ENCODE measurements at regions not wholly inside any gene's neighbourhood (a gene's known extent, or its start where the extent isn't known, plus 50 kb on each side); places are given as distances from the start of the nearest gene placed in this dataset.
"Not testable (repeated sequence)": the region's sequence is repeated elsewhere in the genome, so short reads cannot be mapped to it uniquely, and the experiment has no call there.

DNA sequence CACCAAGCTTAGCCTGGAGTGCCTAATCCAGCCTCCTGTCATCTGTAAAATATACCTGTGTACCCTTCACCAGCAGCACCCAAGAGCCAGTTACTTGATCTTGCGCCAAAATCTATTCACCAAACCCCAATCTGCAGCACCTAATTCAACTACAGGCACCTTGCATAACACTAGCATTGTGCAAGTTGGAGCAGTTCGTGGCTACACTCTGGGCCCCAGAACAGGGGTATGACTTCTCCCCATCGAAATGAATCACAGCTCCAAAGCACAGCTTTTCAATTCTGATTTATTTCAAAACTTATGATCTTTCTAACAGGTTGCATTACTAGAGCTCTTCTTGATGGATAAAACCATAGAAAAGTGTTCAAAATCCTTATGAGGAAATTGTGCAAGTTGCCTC is 100.4 kb upstream of the TCF21 start:
- Histone ChIP-seq H3K9me3 (ENCODE audit: control insufficient read depth, low read length) (no peaks in the 10 kb centered on the region), H3K36me3 (ENCODE audit: control insufficient read depth, insufficient read depth, low read length) (no peaks in the 10 kb centered on the region), H3K9ac (ENCODE audit: extremely low read depth, low read length, poor library complexity, severe bottlenecking) (no peak overlapping the region), H3K4me1 (ENCODE audit: control insufficient read depth, insufficient read depth, low read length) (no peaks in the 10 kb centered on the region), H3K27ac (ENCODE audit: low read depth, low read length) (no peak overlapping the region), H3K4me3 (ENCODE audit: low read length) (no peak overlapping the region), H3K27me3 (ENCODE audit: control insufficient read depth, insufficient read depth, low read length, poor library complexity, severe bottlenecking) (no peaks in the 10 kb centered on the region)
- Mint-ChIP-seq H3K4me1 (no peaks in the 10 kb centered on the region), H3K4me3 (no peak overlapping the region), H3K36me3 (ENCODE audit: low read depth) (no peaks in the 10 kb centered on the region), H3K27ac (no peak overlapping the region), H3K9me3 (no peaks in the 10 kb centered on the region), H3K27me3 (ENCODE audit: insufficient read depth) (no peaks in the 10 kb centered on the region)
- WGBS, 2 experiments (ENCODE audit: insufficient coverage in 1 of 2, insufficient read length in 1 of 2): 91 to 94% methylated on average over 3 of the region's 3 CpGs
- no peak for DNase-seq
- TF ChIP-seq CTCF (conservative IDR thresholded peaks at IDR 0.05): no peak

GRCh38 chr6:133789449-133789848 is 99.5 kb upstream of the TCF21 start:
- H3K9me3 ChIP-seq (ENCODE audit: control insufficient read depth, low read length); H3K9ac ChIP-seq (ENCODE audit: extremely low read depth, low read length, poor library complexity, severe bottlenecking); DNase-seq; H3K9me3 Mint-ChIP-seq; H3K4me1 Mint-ChIP-seq; H3K27me3 Mint-ChIP-seq (ENCODE audit: insufficient read depth); H3K27ac Mint-ChIP-seq; H3K36me3 Mint-ChIP-seq (ENCODE audit: low read depth); H3K4me1 ChIP-seq (ENCODE audit: control insufficient read depth, insufficient read depth, low read length); H3K27ac ChIP-seq (ENCODE audit: low read depth, low read length); H3K4me3 ChIP-seq (ENCODE audit: low read length); H3K36me3 ChIP-seq (ENCODE audit: control insufficient read depth, insufficient read depth, low read length); H3K4me3 Mint-ChIP-seq; H3K27me3 ChIP-seq (ENCODE audit: control insufficient read depth, insufficient read depth, low read length, poor library complexity, severe bottlenecking): not testable (repeated sequence)
- 97 to 100% methylated on average over 1 of the region's 1 CpG for WGBS, 2 experiments (ENCODE audit: insufficient coverage in 1 of 2, insufficient read length in 1 of 2)

GRCh38 chr6:133790756-133791155 is 98.2 kb upstream of the TCF21 start:
- not testable (repeated sequence) for H3K4me3 Mint-ChIP-seq, H3K27ac Mint-ChIP-seq, H3K9me3 Mint-ChIP-seq

GRCh38 chr6:133795051-133795450 is 93.9 kb upstream of the TCF21 start:
- not testable (repeated sequence) for H3K36me3 ChIP-seq (ENCODE audit: control insufficient read depth, insufficient read depth, low read length); H3K4me3 Mint-ChIP-seq; H3K4me1 ChIP-seq (ENCODE audit: control insufficient read depth, insufficient read depth, low read length); H3K9me3 Mint-ChIP-seq; H3K27ac Mint-ChIP-seq; H3K27me3 ChIP-seq (ENCODE audit: control insufficient read depth, insufficient read depth, low read length, poor library complexity, severe bottlenecking); H3K9me3 ChIP-seq (ENCODE audit: control insufficient read depth, low read length); H3K9ac ChIP-seq (ENCODE audit: extremely low read depth, low read length, poor library complexity, severe bottlenecking); H3K36me3 Mint-ChIP-seq (ENCODE audit: low read depth); DNase-seq; H3K4me1 Mint-ChIP-seq; H3K27me3 Mint-ChIP-seq (ENCODE audit: insufficient read depth); H3K4me3 ChIP-seq (ENCODE audit: low read length); H3K27ac ChIP-seq (ENCODE audit: low read depth, low read length)
- 88% methylated on average over 2 of the region's 2 CpGs; no CpG with 5 or more reads in 1 of the 2 experiments for WGBS, 2 experiments (ENCODE audit: insufficient coverage in 1 of 2, insufficient read length in 1 of 2)

More at GRCh38 chr6:133790756-133791155, 98.2 kb upstream of the TCF21 start:
- not testable (repeated sequence) for H3K27me3 Mint-ChIP-seq (ENCODE audit: insufficient read depth); H3K4me1 ChIP-seq (ENCODE audit: control insufficient read depth, insufficient read depth, low read length); H3K36me3 Mint-ChIP-seq (ENCODE audit: low read depth); H3K4me1 Mint-ChIP-seq; H3K27ac ChIP-seq (ENCODE audit: low read depth, low read length); H3K27me3 ChIP-seq (ENCODE audit: control insufficient read depth, insufficient read depth, low read length, poor library complexity, severe bottlenecking); H3K9me3 ChIP-seq (ENCODE audit: control insufficient read depth, low read length); H3K4me3 ChIP-seq (ENCODE audit: low read length); H3K9ac ChIP-seq (ENCODE audit: extremely low read depth, low read length, poor library complexity, severe bottlenecking); DNase-seq; H3K36me3 ChIP-seq (ENCODE audit: control insufficient read depth, insufficient read depth, low read length)

All from endodermal cell (in vitro differentiated cells).